Panc1 (cell line): ENCODE measurements at regions not wholly inside any gene's neighbourhood (a gene's known extent, or its start where the extent isn't known, plus 50 kb on each side); places are given as distances from the start of the nearest gene placed in this dataset.

Experiments used
- CTCF ChIP-seq: fragments of 450-650 bp; IDR thresholded peaks from 2 replicates; pipeline ENCODE4 v1.5.1; 2017; ENCODE audit warnings: mild to moderate bottlenecking
- POLR2AphosphoS5 ChIP-seq: IDR thresholded peaks from 2 replicates; pipeline ENCODE4 v1.6.1; 2012; ENCODE audit warnings: mild to moderate bottlenecking, low read depth, low read length, moderate library complexity
- REST ChIP-seq, 2 experiments: IDR thresholded peaks; 2 replicates each; pipeline ENCODE4 v1.6.1; 2011 to 2012; ENCODE audit warnings: low read depth in 2 of 2, control low read depth in 1 of 2, low read length in 1 of 2, mild to moderate bottlenecking in 1 of 2, moderate library complexity in 1 of 2; ENCODE audit not compliant: insufficient read depth in 1 of 2
- SIN3A ChIP-seq: IDR thresholded peaks from 2 replicates; pipeline ENCODE4 v1.6.1; 2012; ENCODE audit warnings: low read depth, mild to moderate bottlenecking, low read length, moderate library complexity, borderline replicate concordance; ENCODE audit not compliant: insufficient read depth
- TCF7L2 ChIP-seq: IDR thresholded peaks from 2 replicates; pipeline ENCODE4 v1.6.1; 2011; ENCODE audit warnings: mild to moderate bottlenecking, low read depth, low read length, inconsistent platforms

- TF ChIP-seq CTCF (no peak), REST (IDR thresholded peaks at IDR 0.05; ENCODE audit: insufficient read depth in 1 of 2, low read depth in 2 of 2, low read length in 1 of 2) (no peak), TCF7L2 (no peak), POLR2AphosphoS5 (no peak), SIN3A (no peak)
Observed at GRCh38 chr5:5784101-5784500, 361.6 kb downstream of the ICE1 start.
